ENCODE measurements at regions not wholly inside any gene's neighbourhood (a gene's known extent, or its start where the extent isn't known, plus 50 kb on each side); places are given as distances from the start of the nearest gene placed in this dataset.

GRCh38 chr17:79192503-79193351 is 118.1 kb downstream of the ENGASE start:
- no peak for TF ChIP-seq CTCF (conservative IDR thresholded peaks at IDR 0.05; ENCODE audit: low read depth, low read length)
- DNase-seq (ENCODE audit: low read depth): no peak
- no peak overlapping the region for H3K4me3 ChIP-seq (ENCODE audit: low read depth, low read length)

GRCh38 chr17:79191270-79191934 is 116.8 kb downstream of the ENGASE start:
- TF ChIP-seq CTCF (conservative IDR thresholded peaks at IDR 0.05; ENCODE audit: low read depth, low read length): no peak
- DNase-seq (ENCODE audit: low read depth): no peak
- no peak overlapping the region for H3K4me3 ChIP-seq (ENCODE audit: low read depth, low read length)

GRCh38 chr17:79189305-79189704 is 114.7 kb downstream of the ENGASE start:
- no peak for TF ChIP-seq CTCF (conservative IDR thresholded peaks at IDR 0.05; ENCODE audit: low read depth, low read length)
- DNase-seq (ENCODE audit: low read depth): no peak

GRCh38 chr17:79188685-79189084 is 114.1 kb downstream of the ENGASE start:
- no peak for TF ChIP-seq CTCF (conservative IDR thresholded peaks at IDR 0.05; ENCODE audit: low read depth, low read length)
- no peak for DNase-seq (ENCODE audit: low read depth)
- H3K4me3 ChIP-seq (ENCODE audit: low read depth, low read length): no peak overlapping the region

More at GRCh38 chr17:79189305-79189704, 114.7 kb downstream of the ENGASE start:
- no peak overlapping the region for H3K4me3 ChIP-seq (ENCODE audit: low read depth, low read length)

- peak; percentile 69 for TF ChIP-seq CTCF (conservative IDR thresholded peaks at IDR 0.05; ENCODE audit: low read depth, low read length)
- DNase-seq (ENCODE audit: low read depth): no peak
- H3K4me3 ChIP-seq (ENCODE audit: low read depth, low read length): no peak overlapping the region
These were observed 113.4 kb downstream of the ENGASE start for GRCh38 chr17:79188048-79188447.

GRCh38 chr17:79187186-79187585 is 112.6 kb downstream of the ENGASE start:
- no peak for TF ChIP-seq CTCF (conservative IDR thresholded peaks at IDR 0.05; ENCODE audit: low read depth, low read length)
- no peak for DNase-seq (ENCODE audit: low read depth)
- no peak overlapping the region for H3K4me3 ChIP-seq (ENCODE audit: low read depth, low read length)

All from epithelial cell of proximal tubule (primary cell).